Fibroblast of mammary gland (primary cell): ENCODE measurements at regions not wholly inside any gene's neighbourhood (a gene's known extent, or its start where the extent isn't known, plus 50 kb on each side); places are given as distances from the start of the nearest gene placed in this dataset.
A peak's percentile ranks its signal among the peaks of the same experiment; 100 is the strongest.

Experiments
- DNase-seq: peaks from one replicate; pipeline ENCODE4 v3.0.0-alpha.2; 2010; ENCODE audit warnings: low read depth
- H3K4me3 ChIP-seq: 2 replicates; pipeline ENCODE4 v1.5.1; 2011; ENCODE audit warnings: low read depth, mild to moderate bottlenecking, low read length, moderate library complexity; ENCODE audit not compliant: control insufficient read depth
- TF ChIP-seq, protein P1 (sequence below): conservative IDR thresholded peaks from 2 replicates; pipeline ENCODE4 v1.5.1; 2011; ENCODE audit warnings: low read depth, low read length, inconsistent platforms; ENCODE audit not compliant: control insufficient read depth, insufficient read depth

DNA sequence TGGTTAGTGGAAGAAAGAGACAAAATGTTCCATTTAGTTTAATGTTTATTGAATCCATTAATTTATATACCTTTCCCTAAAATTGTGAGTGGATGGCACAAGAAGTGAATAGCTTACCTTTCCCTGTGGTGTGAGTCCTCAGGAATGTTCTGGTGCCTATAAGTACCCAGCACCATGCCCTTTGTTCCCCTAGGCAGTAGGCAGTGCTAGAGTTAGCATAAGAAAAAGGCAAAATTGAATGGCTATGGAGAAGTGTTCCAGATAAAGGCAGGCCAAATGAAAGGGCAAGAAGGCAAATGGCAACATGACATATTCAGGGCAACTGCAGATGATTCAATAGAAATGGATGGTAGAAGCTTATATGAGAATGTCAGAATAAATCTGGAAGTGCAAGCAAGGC is 370.8 kb upstream of the PTGER4 start:
- no peak overlapping the region for H3K4me3 ChIP-seq
- no peak for DNase-seq
- TF ChIP-seq, protein P1, sequence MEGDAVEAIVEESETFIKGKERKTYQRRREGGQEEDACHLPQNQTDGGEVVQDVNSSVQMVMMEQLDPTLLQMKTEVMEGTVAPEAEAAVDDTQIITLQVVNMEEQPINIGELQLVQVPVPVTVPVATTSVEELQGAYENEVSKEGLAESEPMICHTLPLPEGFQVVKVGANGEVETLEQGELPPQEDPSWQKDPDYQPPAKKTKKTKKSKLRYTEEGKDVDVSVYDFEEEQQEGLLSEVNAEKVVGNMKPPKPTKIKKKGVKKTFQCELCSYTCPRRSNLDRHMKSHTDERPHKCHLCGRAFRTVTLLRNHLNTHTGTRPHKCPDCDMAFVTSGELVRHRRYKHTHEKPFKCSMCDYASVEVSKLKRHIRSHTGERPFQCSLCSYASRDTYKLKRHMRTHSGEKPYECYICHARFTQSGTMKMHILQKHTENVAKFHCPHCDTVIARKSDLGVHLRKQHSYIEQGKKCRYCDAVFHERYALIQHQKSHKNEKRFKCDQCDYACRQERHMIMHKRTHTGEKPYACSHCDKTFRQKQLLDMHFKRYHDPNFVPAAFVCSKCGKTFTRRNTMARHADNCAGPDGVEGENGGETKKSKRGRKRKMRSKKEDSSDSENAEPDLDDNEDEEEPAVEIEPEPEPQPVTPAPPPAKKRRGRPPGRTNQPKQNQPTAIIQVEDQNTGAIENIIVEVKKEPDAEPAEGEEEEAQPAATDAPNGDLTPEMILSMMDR = no peak

DNA sequence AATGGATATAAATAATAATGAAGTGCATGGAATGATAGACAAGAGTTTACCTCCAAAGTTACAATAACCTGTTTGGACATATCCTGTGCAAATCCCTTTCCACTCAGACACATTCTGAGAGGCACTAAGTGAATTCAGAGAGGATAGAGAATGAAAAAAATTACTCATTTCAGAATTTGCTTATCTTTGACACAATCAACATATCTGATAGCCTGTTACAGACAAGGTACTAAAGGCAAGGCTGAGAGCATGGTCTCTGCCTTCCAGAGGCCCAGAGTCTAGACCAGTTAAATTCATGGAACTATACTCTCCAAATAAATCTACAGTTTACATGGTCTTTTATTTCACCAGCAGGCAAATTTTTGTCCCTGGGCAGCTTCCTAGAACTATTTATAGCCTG is 371.8 kb upstream of the PTGER4 start:
- H3K4me3 ChIP-seq = no peak overlapping the region
- no peak for DNase-seq
- TF ChIP-seq, protein P1 = no peak

DNA sequence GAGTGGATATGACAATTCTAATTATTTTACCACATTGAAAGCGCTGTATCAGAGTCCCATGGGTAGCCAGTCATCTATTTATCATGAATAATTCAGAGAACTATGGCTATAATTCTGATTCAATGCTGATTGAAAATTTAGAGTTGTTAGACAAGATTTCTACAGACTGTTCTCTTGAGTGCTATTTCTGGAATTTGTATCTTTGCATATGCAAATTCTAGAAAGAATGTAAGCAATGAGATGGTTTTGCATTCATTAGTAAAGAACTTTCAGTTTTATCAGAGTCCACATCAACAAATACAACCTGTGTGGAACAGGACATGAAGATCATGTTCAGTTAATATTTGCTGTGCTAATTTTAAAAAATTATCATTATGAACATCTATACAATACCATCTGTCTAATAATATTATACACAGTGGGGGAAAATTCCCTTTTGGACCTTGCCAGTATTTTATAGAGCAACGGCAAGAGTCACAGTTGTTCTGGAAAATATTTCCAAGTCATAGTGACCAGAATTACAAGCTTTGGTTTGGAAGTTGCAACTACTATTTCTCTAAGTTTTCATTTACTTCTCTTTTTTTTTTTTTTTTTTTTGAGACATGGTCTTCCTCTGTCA is 372.7 kb upstream of the PTGER4 start:
- no peak overlapping the region for H3K4me3 ChIP-seq
- no peak for DNase-seq
- TF ChIP-seq, protein P1 = no peak

DNA sequence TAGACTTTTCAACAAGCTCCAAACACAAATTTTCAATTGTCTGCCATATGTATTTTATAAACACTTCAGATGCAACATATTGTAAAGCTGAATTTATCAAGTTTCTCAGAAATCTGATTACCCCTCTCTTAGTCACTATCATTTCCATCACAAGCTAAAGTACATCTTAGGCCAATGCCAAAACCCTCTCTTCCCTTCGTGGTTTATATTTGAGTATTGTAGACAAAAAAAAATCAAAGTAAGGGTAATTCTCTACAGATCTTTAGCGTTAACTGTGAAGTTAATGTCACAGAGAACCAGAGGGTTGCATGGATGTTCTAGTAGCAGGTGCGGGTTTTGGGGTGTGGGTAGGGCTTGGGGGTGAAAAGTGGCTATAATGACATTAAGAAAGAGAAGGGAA is 387.7 kb upstream of the PTGER4 start:
- no peak for DNase-seq
- H3K4me3 ChIP-seq = no peak overlapping the region
- TF ChIP-seq, protein P1 = no peak

DNA sequence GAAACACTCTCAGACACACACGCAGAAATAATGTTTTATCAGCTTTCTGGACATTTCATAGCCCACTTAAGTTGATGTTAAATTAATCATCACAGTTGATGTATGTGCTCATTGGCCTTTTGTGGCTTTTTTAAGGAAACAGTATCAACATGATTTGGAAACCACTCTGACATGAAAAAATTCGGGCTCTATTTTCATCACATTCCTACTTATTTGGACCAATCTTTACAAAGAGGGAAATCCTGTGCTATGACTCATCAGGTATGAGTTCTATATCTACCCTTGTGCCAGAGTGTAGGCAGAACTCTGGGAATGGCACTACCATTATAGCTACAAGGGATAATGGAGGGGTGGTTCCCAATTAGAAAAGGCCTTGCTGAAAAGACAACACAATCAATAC is 388.4 kb upstream of the PTGER4 start:
- DNase-seq = peak; percentile 45
- no peak overlapping the region for H3K4me3 ChIP-seq
- TF ChIP-seq, protein P1 = no peak

DNA sequence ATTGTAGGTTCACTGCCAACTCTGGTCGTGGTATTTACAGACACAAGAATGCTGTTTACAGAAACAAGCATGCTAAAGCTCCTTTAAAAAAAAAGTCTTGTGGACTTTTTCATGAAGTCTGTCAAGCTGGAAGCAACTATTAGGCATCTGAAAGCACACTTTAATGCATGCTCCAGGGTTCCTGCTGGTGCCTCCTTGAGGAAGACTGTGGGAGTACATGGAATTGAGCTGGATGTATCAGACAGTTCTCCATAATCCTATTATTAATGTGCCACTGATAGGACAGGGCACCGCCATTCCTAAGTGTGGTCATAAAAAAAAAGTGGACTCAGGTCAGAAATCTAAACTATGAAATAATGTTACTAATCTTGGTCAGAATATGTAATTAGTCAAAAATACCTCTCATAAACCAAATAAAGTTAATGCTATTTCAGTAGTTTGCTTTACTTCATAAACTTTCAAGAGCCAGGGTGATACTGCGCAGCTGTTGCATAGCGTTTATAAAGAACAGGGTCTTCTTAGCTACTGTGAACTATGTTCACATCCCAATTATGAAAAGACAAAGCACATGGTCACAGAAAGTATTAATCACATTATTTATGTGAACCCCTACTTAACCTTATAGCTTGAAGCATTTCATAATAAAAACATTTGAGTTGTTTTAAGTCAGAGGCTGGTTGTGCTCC is 390.8 kb upstream of the PTGER4 start:
- DNase-seq = no peak
- TF ChIP-seq, protein P1 = peak; percentile 21

More for the DNA sequence above, 390.8 kb upstream of the PTGER4 start:
- no peak overlapping the region for H3K4me3 ChIP-seq
